ENCODE measurements at regions not wholly inside any gene's neighbourhood (a gene's known extent, or its start where the extent isn't known, plus 50 kb on each side); places are given as distances from the start of the nearest gene placed in this dataset.
"Not testable (repeated sequence)": the region's sequence is repeated elsewhere in the genome, so short reads cannot be mapped to it uniquely, and the experiment has no call there.

DNA sequence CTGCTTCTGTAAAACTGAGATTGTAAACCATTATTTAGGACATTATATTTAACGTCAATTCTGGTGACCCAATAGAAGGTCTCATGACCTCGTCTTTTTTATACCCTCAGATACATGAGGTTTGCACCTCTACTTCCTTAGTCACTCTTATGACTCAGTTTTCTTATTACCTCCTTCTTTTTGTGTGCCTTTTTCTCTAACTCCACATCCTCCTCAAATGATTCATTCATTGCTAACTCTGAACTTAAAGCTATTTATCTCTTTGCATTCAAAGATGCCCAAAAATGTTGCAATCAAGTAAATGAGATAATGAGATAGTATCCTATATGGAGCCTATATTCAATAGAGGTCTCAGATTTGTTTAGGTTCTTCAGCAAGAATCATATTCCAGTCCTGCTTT, 121.0 kb upstream of the KYNU start:
- DNase-seq: no peak

DNA sequence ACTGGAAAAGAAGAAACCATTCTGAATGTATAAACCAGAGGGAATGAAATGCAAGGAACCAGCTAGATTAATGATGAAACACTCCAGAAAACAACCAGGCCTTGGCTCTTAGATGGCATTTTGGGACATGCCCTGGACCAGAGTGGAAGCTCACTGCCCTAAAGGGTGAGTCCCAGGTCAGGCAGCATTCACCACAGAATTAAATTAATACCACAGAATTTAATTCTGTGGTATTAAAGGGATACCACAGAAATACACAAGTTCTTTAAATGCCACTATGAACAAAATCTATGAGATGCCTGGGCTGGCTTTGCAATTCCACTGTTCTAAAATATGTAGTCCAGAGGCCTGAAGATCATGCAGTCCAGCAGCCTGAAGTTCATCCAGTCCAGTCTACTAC, 122.3 kb upstream of the KYNU start:
- no peak for DNase-seq

DNA sequence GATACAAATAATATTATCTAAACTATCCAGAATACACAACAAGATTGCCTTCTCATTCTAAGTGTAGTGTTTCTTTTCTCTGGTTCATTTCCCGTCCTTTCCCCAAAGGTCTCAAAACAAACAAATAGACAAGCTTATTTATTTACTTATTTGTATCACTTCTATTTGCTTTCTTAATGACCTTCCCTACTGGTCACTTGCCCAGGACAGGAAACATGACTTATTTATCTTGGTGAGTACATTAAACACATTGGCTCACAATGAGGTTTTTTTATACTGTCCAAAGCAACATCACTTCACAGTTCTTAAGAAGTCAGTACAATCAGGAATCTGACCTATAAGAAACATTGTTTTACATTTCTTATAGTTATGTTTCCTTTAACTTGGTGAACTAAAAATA, 123.3 kb upstream of the KYNU start:
- no peak for DNase-seq

DNA sequence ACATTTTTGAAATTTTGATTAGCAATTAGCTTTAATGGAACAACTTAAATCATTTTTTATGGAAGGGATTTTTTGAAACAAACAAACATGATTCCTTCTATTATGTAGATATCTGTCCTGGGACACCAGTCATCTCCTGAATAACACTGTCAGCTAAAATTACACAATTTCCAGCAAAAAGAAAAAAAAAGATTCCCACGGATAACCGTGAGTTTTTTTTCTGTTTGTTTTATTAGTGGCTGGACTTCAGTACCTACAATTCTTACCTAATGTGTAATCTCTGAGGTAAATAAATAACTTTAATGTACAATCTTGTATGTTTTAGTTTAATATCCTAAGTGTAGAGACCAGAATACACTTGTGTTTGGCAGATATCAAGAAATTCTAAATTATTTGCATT, 126.6 kb upstream of the KYNU start:
- no peak for DNase-seq

DNA sequence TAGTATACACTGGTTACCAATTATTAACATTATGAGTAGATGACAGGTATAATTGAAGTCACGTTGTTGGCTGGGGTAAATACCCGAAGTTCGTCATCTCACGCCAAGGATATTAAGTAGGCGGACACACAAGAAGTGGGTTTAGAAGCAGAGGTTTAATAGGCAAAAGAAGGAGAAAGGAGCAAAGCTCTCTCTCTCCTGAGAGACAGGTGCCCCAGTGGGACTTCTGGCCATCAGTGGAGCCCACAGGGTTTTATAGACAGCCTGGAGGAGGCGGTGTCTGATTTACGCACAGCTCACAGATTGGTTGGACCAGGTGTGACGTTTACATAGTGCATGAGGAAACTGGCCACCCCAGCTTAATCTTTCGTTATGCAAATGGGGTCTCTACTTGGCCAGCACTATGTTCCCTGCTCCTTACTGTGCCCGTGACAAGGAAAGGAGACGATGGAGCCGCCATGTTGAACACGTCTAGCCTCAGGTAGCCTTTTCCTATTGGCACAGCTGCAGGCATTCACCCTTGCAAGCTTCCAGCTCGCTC, 128.8 kb upstream of the KYNU start:
- DNase-seq: no peak

DNA sequence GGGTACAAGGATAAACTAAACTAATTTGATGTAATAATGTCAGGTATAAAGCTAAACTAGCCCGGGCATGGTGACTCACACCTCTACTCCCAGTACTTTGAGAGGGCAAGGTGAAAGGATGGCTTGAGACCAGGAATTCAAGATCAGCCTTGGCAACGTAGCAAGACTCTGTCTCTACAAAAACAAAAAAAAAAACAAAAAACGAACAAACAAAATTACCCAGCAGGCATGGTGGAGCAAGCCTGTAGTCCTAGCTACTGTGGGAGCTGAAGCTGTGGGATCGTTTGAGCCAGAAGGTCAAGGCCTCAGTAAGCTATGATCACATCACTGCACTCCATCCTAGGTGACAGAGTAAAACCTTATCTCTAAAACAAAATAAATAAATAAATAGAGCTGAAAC, 131.8 kb upstream of the KYNU start:
- no peak for DNase-seq

DNA sequence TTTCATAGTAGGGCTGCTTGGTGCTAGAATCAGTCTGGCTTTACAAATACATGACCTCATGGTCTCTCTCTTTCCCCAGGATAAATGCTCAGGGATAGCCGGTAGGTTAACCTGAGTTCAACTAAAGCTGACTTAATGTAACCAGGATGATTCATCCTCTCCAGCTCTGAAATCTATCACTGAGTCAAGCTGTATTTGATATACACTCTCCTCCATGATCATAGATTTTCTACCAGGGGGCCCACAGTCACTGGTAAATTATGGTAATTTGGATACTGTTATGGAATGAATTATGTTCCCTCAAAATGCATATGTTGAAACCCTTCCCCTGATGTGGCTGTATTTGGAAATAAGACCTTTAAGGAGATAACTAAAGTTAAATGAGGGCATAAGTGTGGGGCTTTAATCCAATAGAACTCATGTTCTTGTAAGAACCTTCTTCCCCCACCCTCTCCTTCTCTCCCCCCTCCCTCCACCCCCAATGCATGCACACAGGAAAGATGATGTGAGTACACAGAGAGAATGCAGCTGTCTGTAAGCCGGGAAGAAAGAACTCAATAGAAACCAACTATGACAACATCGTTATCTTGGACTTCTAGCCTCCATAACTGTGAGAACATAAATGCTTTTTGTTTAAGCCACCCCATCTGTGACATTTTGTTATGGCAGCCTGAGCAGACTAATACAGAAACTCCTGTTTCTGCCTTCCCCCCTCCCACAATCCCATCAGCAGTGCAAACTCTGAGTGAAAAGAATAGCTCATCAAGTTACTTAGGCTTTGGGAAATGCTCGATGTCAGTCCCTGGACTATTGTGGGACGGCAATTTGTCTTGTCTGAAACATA, 134.9 kb upstream of the KYNU start:
- no peak for DNase-seq

DNA sequence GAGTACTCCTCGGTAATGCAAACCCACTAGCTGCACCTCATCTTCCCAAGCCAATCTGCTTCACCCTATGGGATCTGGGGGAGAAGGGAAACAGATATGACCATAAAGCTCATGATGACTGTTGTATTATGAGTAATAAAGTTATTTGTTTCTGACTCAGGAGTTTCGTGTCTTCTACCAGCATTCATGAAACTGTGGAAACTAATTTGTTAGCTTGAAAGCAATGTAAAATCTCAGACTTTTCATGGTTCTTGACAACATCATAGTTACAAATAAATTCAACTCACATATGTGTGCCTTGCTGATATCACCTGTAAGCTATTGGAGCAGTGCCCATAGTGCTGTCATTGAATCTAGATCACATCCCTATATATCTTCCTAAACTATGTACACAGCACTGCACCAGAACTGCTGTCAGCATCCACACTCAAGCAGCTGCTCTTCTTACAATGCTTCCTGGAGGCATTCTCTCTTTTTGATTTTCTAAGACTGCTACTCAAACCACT, 135.6 kb upstream of the KYNU start:
- no peak for DNase-seq

DNA sequence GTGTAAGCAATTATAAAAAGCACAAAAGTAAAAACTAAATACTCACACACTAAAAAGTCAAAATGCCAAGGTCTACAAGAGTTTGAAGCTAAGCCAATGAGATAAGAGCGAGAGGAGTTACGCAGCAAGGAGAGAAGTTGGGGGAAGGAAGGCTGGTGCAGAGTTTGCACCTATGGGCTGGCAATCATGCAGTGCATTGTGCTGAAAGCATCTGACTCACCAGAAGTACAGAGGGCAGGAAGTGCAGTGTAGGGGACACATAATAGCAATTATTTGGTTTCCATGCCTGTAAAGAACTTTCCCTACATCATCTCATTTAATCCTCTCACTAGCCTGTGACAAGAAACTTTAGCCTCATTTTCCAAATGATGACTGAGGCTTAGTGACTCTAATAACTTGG, 142.7 kb upstream of the KYNU start:
- no peak for DNase-seq

DNA sequence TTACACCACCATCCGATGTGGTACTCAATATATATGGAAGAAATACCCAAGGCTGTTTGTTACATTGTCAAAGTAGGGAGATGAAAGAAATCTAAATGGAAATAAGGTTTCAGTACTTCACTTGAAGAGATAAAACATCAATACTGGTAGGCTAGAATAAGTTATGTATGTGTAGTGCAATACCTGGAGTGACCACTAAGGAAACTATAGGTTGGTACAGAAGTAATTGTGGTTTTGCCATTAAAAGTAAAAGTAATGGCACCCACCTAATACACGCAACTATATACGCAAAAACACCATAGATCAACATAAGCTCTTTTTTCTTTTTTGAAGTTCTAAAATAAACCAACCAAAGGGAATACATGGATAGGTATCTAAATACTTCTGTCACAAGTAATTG, 143.2 kb upstream of the KYNU start:
- DNase-seq: no peak

DNA sequence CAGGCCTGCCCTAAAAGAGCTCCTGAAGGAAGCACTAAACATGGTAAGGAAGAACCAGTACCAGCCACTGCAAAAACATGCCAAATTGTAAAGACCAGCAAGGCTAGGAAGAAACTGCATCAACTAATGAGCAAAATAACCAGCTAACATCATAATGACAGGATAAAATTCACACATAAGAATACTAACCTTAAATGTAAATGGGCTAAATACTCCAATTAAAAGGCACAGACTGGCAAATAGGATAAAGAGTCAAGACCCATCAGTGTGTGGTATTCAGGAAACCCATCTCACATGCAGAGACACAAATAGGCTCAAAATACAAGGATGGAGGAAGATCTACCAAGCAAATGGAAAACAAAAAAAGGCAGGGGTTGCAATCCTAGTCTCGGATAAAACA, 147.7 kb upstream of the KYNU start:
- not testable (repeated sequence) for DNase-seq

DNA sequence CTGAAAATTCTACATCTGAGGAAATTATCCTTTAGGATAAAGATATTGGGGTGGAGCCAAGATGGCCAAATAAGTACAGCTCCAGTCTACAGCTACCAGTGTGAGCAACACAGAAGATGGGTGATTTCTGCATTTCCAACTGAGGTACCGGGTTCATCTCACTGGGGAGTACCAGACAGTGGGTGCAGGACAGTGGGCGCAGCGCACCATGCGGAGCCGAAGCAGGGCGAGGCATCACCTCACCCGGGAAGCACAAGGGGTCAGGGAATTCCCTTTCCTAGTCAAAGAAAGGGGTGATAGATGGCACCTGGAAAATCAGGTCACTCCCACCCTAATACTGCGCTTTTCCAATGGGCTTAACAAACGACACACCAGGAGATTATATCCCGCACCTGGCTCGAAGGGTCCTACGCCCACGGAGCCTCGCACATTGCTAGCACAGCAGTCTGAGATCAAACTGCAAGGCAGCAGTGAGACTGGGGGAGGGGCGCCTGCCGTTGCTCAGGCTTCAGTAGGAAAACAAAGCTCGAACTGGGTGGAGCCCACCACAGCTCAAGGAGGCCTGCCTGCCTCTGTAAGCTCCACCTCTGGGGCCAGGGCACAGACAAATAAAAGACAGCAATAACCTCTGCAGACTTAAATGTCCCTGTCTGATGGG, 149.5 kb upstream of the KYNU start:
- DNase-seq: not testable (repeated sequence)

DNA sequence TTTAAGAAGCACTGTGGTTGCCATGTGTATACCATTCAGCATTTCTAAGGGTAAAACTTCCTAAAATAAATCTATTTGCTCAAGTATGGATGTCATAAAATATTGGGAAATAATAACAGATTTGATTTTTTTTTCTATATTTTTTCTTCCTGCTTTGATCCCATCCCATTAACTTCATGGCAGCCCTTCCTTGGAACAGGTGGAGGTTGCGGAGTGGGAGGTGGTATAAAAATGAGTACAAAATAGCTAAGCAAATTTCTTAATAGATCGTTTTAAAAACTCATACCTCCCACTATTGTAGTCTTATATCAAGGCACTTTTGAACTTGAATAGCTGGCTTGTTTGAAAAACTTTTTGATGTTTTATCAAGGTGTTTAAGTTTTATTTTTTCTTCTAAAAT, 152.1 kb upstream of the KYNU start:
- no peak for DNase-seq

DNA sequence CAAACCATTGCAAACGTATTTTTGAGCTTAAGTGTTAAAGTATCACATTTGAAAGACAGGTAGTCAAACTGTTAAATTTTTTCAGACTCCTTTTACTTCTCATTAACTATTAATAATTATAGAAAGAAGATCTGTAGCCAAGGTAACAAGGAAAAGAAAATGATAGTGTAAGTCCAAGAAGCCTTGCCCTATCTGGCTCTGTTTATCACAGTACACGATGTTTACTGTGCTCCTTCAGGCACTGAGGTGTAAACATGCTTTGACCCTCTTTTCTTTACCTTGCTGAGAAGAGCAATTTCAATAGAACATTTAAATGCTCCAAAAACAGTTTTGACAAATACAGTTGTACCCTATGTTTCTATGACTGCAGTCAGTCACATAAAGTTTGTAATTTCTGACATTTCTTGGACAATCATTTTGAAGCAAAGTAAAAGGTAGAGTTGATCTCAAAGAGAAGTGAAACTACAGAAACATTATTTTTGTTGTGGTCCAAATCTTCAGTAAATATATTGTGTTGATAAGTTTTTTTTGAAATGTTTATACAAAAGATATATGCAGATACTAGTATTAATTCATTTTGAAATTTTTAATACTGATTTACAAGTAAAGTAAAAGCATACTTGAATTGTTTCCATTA, 152.6 kb upstream of the KYNU start:
- DNase-seq: no peak

DNA sequence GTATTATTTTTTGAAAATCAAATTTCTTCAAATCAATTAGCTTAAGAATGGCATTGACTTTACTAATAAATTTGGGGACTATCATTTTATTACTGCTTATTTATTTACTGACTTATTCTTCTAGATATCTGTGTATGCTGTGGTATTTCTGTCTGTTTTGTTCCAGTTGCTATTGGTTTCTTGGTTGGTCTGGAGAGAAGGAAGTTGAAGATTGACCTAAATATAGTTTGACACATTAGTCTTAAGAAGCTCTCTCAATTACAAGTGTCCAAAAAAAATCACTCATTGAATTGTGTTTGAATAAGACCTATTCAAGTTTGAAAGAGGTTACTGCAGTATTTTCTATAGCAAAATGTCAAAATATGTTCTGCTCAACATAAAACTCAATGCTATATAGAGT, 153.3 kb upstream of the KYNU start:
- DNase-seq: no peak

DNA sequence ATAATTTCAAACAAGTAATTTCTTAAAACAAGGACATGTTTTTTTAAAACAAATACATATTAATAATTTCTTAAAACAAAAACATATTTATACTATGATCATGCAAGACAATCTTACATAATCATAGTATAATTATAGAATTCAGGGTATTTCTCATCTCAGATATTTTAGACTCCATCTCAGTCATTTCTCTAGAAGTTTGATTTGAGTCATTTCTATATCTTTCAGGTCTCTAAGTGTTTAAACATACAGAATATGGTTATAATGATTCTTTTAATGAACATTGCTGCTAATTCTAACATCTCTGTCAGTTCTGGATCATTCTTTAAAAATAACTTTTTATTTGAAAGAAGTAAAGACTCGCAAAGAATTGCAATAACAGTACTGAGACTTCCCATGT, 154.2 kb upstream of the KYNU start:
- DNase-seq: no peak

DNA sequence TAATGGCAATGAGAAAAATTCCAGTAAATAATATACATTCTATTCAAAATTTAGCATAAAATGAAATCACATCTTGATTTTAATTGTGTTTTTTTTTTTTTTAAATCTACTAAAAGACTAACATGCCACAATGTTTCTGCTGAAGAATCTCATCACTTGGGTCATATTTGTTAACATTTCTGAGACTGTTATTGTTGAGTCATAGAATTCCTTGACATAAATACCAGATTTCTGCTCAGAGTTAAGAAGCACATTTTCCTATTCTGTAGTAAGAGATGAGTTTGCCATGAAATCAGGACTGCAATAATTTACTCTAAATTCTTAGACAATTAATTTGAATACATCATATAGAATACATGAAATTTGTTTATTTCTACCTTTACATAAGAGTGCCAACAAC, 154.9 kb upstream of the KYNU start:
- DNase-seq: no peak

DNA sequence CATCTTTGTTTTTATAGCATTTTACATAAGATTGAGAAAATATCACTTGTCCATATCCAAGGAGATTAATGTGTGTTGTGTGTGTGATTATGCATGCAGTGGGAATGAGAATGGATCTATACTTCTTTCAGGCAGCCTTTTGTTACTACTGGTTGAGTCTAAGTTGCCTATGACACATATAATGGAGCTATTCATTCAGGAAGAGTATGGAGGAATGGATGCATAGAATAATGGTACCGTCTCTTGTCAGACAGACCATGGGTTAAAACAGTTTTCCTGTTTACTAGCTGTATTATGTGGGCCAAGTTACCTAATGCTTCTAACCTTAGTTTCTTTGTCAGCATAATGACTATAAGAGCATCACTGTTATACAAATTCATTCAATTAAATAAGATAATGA, 155.4 kb upstream of the KYNU start:
- DNase-seq: no peak

DNA sequence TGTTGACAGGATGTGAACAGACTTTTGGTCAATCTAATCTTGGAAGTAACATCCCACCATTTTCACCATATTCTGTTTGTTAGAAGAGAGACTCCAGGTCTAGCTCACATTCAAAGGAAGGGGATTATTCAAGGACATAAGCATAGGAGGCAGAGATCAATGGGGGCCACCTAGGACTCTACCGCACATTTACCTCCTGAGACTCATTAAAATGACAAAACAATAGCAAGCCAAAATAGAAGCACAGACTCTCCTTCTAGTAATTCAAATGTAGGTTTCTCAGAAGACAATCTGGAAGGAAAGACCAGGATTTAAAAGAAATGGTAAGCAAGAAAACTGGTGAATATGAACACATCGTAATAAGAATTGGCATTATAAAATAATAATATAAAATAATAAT, 156.4 kb upstream of the KYNU start:
- DNase-seq: no peak

DNA sequence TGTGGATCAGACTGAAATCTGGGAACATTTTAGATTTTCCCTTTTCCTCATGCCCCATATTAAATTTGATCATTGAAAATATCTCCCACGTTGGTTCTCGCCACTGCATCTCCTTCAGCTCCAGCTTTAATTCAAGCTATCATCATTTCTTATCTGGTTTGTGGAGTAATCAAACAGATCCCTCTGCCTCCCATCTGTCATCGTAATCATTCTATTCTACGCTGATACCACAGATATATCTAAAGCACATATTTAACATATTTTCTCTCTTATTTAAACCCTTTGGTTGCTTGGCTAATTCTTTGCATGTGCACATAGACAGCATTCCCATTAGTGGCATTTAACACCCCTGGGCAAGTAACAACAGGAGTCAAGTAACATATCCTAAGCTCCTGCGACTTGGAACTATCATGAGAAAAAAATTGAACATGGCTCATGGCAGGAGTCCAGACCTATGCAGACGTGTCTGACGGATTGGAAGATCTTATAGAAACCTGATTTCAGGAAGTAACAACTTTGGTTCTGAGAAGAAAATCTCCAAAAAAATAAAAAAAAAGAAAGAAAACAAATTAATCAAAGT, 158.8 kb upstream of the KYNU start:
- no peak for DNase-seq

DNA sequence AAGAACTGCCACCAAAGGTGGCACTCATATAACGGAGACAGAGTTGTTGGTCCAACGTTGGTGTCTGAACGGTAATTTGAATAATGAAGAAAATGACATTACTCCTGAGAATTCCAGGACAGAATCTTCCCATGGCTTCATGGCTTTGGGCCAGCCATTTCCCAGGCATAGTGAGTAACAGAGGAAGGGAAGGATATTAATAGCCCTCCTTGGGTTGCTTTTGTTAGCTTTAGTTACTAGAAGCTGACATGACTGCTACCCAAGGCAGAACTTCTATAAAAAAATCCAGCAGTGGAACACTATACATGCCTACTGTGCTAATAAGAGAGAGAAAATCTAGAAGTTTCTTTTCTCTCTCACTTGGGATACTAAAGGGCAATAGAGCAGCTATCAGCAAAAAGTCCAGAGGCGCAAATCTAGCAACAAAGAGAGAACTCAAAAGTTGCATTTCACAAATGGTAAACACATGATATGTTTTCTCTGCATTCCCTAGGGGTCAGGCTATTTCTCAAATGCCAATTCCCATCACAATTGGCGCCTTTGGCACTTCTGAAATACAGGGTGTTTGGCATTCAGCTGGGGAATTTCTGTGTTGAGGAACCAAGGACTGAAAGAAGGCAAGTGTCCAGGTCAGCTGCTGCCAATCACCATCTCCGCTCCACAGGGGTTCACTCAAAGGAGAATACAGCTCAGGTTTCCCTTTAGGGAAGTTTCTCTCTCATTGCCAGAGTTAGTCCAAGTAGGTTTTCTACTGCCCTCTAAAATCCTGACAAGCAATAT, 160.8 kb upstream of the KYNU start:
- DNase-seq: no peak

DNA sequence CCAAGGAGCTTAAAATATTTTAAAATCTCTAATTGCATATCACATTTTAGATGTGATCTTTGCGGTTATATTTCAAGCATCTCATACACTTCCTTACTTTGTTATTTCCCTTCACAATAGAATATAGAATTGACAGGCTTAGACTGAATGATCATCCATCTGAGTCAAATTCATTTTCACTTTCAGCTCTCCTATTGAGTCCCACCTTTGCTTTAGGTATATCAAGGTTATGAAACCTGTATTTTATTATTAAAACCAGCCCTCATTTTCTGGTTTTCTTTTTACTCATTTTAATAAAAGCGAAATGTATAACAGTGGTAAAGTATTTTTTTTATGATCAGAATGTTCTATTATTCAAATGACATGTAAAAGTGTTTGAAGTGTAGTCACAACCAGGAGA, 162.9 kb upstream of the KYNU start:
- DNase-seq: no peak

DNA sequence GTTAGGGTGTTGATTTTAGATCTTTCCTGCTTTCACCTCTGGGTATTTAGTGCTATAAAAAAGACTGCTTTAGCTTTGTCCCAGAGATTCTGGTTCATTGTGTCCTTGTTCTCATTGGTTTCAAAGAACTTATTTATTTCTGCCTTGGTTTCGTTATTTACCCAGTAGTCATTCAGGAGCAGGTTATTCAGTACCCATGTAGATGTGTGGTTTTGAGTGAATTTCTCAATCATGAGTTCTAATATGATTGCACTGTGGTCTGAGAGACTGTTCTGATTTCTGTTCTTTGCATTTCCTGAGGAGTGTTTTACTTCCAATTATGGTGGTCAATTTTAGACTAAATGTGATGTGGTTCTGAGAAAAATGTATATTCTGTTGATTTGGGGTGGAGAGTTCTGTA, 167.1 kb upstream of the KYNU start:
- no peak for DNase-seq
